NCI-H524 treated with DMSO at 0.1 percent for 48 hours (cell line): ENCODE measurements at regions not wholly inside any gene's neighbourhood (a gene's known extent, or its start where the extent isn't known, plus 50 kb on each side); places are given as distances from the start of the nearest gene placed in this dataset.

Source experiments
- DNase-seq: peaks from one replicate; lab custom pipeline; 2025; lab: John Stamatoyannopoulos, UW

DNA sequence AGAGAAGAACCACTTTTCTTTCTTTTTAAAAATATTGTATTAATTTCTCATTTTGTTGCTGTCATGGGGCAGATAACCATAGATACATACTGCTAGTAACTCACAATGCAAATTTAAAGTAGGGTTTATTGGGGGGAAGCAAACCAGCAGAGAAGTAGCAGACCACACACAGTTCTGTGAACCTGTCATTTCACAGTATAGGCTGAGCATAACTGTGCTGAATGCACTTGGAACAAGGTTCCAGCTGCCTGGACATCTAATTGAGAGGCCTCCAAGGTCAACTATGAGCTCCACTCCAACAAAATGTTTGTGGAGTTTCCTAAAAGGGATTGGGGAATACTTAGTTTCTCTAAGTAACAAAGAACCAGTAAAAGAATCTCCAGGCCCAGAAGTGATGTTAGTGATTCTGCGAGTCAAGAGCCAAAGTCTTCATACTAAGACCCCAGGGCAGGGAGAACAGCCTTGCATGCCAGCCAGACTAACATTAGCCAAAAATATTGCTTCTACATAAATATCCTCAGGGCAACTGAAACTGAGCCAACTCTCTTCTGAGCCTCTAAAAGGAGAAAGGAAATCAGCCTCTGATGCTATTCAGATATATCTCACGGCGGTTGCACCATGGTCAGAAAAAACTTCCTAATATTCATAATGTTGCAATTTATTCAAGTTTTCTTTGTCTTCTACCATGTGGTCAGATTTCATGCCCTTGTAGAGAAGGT is 856.4 kb upstream of the ALCAM start:
- DNase-seq: no peak

DNA sequence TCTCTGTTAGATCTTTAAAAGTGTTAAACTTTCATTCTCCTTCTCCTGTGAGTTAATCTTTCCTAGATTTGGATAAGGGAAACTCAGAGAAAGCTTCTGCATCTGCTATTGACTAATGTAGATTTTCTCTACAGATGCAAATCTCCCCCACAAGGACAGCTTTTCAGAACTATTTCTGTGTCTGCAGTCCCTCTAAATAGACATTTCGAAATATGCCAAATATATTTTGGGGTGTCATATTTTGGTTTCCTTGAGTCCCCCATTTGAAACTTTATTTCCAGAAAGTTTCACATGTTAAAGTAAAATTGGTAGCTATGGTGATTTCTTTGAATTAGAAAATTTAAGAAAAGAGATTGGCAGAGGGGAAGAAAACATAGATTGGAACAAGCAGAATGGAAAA is 852.3 kb upstream of the ALCAM start:
- DNase-seq: no peak

DNA sequence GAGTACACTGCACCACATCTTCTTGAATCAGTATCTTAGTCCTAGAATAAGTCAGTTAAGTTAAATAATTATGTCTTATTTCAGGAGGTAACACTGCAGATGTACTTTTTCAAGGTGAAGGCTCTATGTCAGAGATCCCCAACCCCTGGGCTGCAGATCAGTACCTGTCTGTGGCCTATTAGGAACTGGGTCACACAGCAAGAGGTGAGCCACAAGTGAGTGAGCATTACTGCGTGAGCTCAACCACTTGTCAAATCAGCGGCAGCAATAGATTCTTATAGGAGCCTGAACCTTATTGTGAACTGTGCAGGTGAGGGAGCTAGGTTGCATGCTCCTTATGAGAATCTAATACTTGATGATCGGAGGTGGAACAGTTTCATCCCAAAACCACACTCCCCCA is 851.9 kb upstream of the ALCAM start:
- DNase-seq: no peak

DNA sequence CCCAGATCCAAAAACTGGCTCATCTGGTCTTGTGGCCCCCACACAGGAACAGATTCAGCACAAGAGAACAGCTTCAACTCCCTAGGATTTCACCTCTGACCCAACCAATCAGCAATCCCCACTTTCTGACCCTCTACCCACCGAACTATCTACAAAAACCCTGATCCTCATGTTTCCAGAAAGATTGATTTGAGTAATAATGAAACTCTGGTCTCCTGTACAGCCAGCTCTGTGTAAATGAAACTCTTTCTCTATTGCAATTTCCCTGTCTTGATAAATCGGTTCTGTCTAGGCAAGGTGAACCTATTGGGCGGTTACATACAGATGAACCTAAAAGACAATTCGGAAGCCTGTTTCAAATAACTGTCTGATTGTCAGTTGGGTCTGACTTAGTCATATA is 847.6 kb upstream of the ALCAM start:
- DNase-seq: no peak

DNA sequence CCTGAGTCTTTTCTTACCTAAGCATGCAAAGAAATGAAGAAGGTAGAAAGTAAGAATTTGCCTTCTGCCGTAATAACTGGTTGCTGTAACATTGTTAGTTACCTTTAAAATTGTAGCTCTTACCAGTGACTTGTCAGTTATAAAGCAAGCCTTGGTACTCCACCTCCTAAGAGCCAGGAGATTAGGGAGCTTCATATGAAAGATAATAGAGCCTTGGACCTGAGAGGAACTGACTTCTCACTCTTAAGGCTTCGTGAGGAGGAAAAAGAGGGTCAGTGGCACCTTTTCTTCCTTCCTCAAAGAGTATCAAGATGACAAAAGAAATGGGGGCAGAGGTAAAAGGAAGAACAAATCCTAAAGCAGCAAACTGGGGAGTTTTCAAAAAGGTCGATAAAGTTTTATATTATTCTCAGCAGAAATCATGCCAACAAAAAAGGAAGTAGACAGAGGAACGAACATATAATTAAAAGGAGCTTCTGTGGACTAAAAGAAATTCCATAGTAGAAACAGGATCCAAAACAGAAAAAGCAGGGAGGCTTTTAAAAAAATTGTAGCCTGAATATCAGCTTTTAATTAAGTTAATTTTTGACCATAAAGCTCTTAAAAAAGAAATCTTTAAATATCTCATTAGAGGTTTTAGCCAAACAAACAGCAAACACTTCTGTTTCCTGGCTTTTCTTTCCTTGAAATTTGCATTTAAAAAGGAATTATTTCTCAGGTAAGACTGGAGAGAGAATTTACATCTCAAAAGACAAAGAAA is 847.1 kb upstream of the ALCAM start:
- DNase-seq: no peak

DNA sequence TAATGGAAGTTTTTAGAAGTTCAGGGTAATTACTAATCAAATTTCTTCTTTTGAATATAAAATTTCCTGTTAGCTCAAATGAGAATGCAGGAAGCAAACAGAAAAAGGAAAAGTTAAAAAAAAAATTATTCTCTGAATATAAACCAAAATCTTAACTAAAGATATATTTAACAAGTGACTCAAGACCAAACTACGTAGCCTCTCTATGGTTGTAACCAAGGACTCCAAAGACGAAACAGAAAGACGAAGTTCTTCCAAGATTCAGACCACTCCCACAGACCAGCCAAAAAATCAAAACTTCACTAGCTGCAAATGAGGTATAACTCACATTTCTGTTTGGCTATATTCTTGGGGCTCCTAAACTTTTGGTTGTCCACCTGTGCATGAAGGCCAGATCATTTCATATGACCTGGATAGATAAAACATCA is 846.5 kb upstream of the ALCAM start:
- DNase-seq: no peak

DNA sequence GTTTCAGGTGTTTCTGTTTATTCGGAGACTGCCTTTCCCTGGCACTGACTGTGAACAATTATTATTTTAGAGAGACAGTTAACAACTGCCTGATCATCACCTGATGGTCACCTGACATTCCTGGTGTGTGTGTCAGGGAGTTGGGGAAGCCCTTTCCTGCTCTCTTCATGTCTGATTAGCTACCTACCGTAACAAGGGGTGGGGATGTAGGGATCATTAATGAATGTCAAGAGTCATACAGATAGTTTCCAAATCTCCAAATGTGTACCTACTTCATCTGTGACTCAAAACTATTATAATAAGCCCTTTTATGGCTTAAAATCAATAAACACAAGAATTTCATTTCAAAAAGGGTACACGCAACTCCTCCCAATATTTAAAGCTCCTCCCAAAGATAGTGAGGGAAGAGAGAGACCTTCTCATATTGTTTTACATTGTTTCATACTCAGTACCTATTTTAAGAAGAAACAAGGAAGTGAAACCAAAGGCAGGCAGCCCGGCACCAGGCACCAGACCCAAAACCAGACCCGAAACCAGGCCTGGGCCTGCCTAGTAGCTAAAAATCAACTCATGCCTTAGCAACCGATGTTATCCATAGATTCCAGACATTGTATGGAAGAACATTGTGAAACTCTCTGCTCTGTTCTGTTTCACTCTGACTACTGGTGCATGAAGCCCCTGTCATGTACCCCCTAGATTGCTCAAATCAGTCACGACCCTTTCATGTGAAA is 844.9 kb upstream of the ALCAM start:
- DNase-seq: no peak

DNA sequence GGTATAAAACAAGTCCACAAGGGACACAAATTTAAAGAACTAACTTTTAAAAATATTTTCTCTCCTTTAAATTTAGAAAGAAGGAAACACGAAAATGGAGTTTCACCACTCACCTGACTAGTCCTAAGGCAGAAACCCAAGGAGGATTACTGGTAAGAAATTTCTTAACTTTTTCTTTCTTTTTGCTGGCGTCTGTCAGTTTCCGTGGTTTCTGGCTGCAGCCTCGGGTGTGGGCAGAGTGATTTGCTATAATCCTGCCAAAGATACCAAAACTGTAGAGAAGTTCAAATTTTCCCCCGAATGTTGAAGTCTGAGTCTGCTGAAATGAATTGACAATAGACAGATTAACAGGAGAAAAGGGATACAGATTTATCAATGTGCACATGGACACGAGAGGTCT is 843.6 kb upstream of the ALCAM start:
- DNase-seq: no peak

DNA sequence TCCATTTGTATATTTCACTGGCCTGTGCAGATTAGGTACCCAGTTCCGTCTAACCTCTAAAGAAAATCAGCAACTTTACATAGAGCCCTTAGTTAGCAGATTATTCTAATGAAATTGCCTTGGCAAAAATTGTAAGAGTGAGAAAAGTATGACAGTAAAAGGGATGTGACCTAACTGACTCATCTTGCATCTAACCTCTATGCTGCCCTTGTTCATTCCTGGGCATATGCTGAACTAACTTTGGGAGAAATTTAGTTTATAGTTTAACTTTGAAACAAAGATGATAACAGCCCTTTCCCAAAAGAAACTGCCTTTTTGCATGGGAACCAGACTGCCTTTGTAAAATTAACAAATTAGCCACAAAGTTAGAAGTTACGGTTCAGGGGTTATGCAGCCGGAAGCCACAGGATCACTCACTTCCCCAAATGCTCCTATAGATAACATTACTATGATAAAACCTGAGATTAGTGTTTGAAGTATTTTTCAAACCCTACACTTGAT is 839.8 kb upstream of the ALCAM start:
- no peak for DNase-seq

DNA sequence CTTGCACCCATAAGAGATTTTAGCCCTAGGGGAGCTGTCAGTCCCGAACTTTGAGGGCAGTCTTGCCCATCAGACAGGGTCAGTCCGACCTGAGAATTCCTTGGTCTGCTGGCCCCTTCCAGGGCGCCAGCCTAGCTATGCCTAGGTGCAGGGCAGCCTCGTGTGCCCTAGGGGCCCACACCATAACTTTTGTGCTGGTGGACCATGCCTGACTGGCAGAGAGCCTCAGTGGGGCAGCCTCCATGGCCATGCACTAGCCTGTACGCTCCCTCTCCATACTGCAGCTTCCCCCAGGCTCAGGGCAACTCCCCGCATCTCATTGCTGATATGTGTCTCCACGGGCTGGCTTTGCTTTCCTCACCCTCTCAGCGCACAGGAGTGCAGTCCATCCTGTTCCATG is 835.8 kb upstream of the ALCAM start:
- DNase-seq: no peak

DNA sequence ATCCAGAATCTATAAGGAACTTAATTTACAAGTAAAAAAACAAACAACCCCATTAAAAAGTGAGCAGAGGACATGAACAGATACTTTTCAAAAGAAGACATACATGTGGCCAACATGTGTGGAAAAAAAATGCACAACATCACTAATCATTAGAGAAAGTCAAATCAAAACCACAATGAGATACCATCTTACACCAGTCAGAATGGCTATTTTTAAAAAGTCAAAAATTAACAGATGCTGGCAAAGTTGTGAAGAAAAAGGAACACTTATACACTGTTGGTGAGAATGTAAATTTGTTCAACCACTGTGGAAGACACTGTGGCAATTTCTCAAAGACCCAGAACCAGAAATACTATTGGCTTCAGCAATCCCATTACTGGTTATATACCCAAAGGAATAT is 830.0 kb upstream of the ALCAM start:
- no peak for DNase-seq

DNA sequence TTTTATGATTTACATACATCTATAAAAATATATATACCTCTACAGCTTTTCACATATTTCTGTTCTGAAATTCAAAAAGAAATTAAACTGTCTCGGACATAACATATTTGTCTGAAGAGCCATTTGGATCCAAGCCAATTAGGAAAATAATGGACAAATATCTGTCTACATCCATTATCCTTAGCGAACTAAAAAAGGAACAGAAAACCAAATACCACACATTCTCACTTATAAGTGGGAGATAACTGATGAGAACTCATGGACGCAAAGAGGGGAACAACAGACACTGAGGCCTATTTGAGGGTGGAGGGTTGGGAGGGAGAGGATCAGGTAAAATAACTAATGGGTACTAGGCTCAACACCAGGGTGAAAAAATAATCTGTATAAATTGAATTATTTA is 829.4 kb upstream of the ALCAM start:
- DNase-seq: no peak

DNA sequence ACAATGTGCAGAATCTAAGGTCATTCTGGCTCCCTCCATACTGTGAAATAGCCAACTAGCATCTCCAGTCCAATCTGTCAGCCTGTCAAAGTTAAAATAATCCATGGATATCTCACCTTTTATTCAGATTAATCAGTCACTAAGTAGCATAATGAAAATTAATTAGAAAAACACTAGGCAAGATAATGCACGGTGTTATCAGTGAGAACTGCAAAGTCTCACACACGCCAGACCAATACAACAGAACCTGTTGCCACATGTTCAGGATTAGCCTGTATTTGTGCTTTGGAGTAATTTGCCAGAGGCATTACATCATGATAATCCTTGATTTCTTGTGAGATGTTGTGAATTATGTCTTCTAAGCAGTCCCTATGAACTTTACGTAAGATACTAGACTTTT is 820.4 kb upstream of the ALCAM start:
- no peak for DNase-seq

DNA sequence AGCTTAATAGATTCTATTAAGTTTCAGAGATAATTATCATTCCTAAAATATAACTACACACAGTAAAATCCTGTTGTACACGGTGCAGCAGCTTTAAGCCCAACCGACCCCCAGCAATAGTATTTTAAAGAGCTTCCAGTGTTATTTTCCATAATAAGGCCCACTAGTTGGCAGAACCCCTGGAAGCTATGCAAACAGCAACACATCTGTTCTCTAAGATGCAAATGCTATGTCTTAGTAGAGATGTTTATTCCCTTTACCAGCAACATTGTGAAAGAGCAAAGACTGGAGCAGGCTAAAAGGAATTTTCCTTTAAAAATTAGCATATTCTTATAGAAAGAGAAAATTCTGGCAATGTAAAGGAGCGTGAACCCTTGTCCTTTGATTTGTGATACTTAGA is 819.7 kb upstream of the ALCAM start:
- DNase-seq: no peak

DNA sequence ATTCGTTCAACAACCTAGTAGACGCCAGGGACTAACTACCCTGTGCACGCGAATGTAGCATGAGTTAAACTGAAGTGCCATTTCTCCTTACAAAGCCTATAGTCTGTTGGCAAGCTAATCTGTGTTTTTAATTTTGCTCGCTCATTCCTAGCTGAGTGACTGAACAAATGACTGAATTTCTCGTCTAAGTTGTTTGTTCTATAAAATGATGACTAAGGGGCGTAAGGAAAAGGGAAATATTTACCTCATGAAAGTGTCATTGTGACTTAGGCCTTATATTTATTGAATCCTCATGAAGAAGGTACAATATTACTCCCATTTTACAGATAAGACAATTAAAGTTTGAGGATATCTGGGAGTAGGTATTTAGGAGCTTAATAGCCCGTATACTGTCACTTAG is 818.3 kb upstream of the ALCAM start:
- DNase-seq: no peak

DNA sequence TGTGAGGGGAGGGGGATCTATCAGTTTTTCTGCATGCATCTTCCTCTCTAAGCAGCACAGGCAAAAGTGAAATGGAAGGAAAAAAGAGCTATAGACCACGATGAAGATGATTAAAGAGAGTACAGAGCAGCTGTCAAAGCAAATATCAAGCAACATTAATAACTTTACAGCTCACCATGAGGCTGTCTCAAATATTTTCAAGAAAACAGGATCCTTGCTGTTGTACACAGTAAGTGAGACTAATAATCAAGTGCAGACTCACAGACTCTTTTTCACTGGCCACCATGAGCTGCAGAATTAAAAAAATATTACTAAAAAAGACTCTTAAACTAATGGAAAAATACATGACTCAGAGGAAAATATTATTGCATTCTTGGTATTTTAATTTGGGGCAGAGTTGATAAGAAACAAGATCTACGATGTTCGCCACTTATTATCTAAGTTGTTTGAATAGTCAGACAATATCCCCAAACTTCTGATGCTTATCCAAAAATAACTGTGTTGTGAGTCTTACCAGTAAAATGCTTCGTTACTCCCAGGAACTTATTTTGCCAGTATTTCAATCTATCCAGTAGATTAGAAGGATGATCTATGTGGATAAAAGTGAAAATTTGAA is 817.5 kb upstream of the ALCAM start:
- no peak for DNase-seq

DNA sequence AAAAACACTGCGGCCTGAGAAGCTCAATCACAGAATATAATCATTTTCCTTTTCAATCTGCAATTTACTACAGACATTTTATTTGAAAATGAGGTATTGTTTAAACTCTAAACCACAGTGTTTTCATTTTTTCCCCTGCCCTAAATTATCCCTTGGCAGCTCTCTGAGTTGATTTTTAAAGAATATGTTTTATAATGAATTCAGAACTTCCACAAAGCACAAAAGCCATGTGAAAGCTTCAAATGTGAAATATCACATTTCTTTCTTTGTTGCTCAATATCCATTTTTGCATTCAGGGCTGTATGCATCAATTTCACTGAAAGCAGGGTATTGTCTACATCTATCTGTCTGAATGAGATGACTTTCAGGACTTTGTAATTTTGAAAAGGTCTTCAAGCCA is 813.6 kb upstream of the ALCAM start:
- DNase-seq: no peak

DNA sequence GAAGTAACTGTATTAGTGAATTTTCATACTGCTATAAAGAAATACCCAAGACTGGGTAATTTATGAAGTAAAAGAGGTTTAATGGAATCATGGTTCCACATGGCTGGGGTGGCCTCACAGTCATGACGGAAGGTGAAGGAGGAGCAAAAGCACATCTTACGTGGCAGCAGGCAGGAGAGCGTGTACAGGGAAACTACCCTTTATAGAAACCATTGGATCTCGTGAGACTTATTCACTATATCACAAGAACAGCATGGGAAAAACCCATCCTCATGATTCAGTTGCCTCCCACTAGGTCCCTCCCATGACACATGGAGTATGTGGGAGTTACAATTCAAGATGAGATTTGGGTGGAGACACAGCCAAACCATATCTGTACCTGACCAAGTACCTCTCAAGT is 812.3 kb upstream of the ALCAM start:
- no peak for DNase-seq

DNA sequence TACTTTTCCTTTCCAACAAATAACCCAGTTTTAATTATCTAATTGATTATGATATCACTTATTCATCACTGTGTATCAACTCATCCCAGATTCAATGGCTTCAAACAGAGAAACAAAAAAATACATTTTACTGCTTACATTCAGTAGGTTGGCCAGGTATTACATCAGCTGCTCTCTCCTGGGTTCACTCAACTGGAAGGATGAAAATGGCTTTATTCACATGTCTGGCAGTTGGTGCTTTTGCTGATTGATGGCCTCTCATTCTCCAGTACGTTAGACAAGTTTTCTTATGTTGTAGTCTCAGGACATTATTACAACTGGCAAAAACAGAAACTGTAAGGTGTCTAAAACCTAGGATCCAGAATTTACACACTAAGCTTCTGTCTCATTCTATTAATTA is 811.0 kb upstream of the ALCAM start:
- DNase-seq: no peak

DNA sequence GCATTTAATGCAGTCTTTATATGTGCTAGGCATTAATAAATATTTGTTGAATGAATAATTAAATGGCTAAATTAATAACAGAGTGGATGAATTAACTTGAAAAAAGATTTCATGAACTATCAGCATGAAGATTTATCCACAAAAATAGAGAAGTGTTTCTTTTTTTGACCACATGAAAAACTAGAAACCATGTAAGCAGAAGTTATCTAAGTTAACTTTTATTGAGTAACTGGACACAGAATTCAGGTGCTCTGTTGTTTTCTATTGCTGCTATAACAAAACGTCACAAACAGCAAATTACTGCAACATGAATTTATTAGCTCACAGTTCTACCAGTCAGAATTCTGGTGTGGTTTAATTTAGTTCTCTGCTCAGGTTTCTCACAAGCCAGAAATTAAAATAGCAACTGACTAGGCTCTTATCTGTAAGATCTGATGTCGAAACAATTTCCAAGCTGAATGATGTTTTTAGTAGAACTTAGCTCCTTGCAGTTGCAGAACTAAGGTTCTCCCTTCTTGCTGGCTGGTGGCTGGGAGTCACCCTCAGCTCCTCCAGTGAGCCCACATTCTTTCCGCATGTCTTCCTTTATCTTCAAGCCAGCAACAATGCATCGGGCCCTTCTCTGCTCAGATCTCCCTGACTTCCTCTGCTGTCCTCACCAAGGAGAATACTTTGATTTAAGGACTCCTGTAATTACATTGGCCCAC is 810.2 kb upstream of the ALCAM start:
- DNase-seq: no peak

DNA sequence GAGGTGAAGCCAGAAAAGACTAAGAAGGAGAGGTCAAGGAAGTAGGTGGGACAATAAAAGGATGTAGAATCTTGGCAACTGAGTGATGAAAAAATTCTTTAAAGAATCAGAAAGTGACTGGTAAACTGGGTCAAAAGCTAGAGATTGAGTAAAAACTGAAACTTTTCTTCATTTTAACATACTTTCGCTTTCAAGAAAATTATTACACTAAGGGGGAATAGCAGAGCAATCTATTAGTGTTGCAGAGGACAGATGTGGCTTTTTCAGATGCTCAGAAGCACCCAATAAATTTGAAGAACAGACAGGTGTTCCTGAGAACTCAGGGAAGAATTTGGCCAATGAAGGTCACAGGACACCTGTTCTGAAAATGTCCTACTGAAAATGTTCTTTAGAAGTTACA is 805.4 kb upstream of the ALCAM start:
- DNase-seq: no peak
